ENCODE measurements at regions not wholly inside any gene's neighbourhood (a gene's known extent, or its start where the extent isn't known, plus 50 kb on each side); places are given as distances from the start of the nearest gene placed in this dataset.

DNA sequence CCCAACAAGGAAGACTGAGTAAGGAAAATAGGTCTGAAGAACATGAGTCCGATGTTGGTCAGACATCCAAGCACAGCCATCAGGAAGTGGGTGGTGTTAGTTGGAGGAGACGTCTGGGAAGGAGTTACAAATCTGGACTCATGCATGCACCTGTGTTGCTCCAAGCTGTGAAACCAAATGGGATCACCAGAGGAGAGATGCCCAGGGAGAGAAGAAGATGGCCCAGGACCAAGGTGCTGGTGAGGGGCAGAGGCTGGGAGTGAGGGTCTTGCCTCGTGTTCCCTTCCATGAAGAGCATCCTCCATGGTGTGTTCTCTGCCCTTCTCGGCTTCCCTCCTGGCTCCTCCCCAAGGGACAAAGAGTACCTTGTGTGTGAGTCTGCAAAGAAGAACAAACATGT lies 405.6 kb downstream of the NPHP4 start:
- DNase-seq, result no peak
- Mint-ChIP-seq H3K27ac (no peak overlapping the region), H3K9me3 (peaks cover 9% of the 10 kb centered on the region), H3K4me3 (no peak overlapping the region), H3K4me1 (no peaks in the 10 kb centered on the region), H3K36me3 (ENCODE audit: low read depth) (no peaks in the 10 kb centered on the region), H3K27me3 (peaks cover 2% of the 10 kb centered on the region)
- ChIA-PET POLR2A (no interaction called here), CTCF (no interaction called here)

DNA sequence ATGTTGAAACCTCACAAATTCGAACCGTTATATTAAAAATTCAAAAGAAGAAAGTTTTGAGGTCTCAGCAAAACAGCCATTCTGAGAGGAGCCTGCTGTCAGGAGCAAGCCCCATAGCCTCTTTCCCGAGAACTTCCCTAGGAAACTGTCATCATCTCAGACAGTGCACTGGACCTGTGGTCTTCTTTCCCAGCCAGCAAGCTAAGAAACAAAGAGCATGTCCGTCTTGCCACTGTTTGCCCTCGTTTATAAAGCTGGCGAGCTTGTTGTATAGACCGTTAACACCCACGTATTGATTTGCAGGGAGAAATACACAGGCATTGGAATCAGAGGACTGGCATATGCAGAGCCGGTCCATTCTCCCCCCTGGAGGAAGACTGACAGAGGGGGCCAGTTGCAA lies 407.0 kb downstream of the NPHP4 start:
- ChIA-PET POLR2A (no interaction called here), CTCF (no interaction called here)
- Mint-ChIP-seq H3K27me3 (peaks cover 2% of the 10 kb centered on the region), H3K4me3 (no peak overlapping the region), H3K27ac (no peak overlapping the region), H3K4me1 (no peaks in the 10 kb centered on the region), H3K9me3 (peaks cover 2% of the 10 kb centered on the region), H3K36me3 (ENCODE audit: low read depth) (no peaks in the 10 kb centered on the region)
- DNase-seq, result no peak

- CTCF ChIA-PET, result no interaction called here
Measured at GRCh38 chr1:5580926-5581325, 411.3 kb downstream of the NPHP4 start.

GRCh38 chr1:5579966-5580365 lies 412.3 kb downstream of the NPHP4 start:
- DNase-seq, result no peak
- POLR2A ChIA-PET, result no interaction called here
- H3K4me1 Mint-ChIP-seq, result no peaks in the 10 kb centered on the region
- H3K27me3 Mint-ChIP-seq, result no peaks in the 10 kb centered on the region
- no peaks in the 10 kb centered on the region for H3K36me3 Mint-ChIP-seq (ENCODE audit: low read depth)
- H3K4me3 Mint-ChIP-seq, result no peak overlapping the region
- no peaks in the 10 kb centered on the region for H3K9me3 Mint-ChIP-seq
- H3K27ac Mint-ChIP-seq, result no peak overlapping the region
- CTCF ChIA-PET, result no interaction called here

More at GRCh38 chr1:5580926-5581325, 411.3 kb downstream of the NPHP4 start:
- Mint-ChIP-seq H3K36me3 (ENCODE audit: low read depth) (no peaks in the 10 kb centered on the region), H3K27me3 (no peaks in the 10 kb centered on the region), H3K9me3 (no peaks in the 10 kb centered on the region), H3K4me3 (no peak overlapping the region), H3K4me1 (no peaks in the 10 kb centered on the region), H3K27ac (no peak overlapping the region)
- POLR2A ChIA-PET, result no interaction called here
- DNase-seq, result no peak

DNA sequence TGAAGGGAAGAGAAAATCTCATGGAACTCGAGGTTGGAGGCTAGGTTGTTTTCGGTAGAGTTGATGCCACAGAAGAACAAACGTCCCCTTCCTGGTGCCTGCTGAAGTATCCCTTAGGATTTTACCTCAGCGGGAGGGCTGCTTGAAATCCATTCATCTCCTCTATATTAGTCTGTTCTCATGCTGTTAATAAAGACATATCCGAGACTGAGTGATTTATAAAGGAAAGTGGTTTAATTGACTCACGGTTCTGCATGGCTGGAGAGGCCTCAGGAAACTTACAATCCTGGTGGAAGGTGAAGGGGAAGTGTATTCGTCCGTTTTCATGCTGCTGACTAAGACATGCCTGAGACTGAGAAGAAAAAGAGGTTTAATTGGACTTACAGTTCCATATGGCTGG lies 413.5 kb downstream of the NPHP4 start:
- H3K36me3 Mint-ChIP-seq (ENCODE audit: low read depth), result no peaks in the 10 kb centered on the region
- CTCF ChIA-PET, result no interaction called here
- H3K4me3 Mint-ChIP-seq, result no peak overlapping the region
- DNase-seq, result no peak
- H3K4me1 Mint-ChIP-seq, result no peaks in the 10 kb centered on the region
- H3K27ac Mint-ChIP-seq, result no peak overlapping the region
- POLR2A ChIA-PET, result no interaction called here
- H3K9me3 Mint-ChIP-seq, result no peaks in the 10 kb centered on the region
- H3K27me3 Mint-ChIP-seq, result no peaks in the 10 kb centered on the region

GRCh38 chr1:5577255-5578040 lies 414.8 kb downstream of the NPHP4 start:
- H3K9me3 Mint-ChIP-seq, result no peaks in the 10 kb centered on the region
- no peaks in the 10 kb centered on the region for H3K36me3 Mint-ChIP-seq (ENCODE audit: low read depth)
- H3K27ac Mint-ChIP-seq, result no peak overlapping the region
- H3K27me3 Mint-ChIP-seq, result no peaks in the 10 kb centered on the region
- DNase-seq, result no peak
- H3K4me1 Mint-ChIP-seq, result no peaks in the 10 kb centered on the region
- ChIA-PET CTCF (no interaction called here), POLR2A (no interaction called here)
- H3K4me3 Mint-ChIP-seq, result no peak overlapping the region

GRCh38 chr1:5576673-5577065 lies 415.6 kb downstream of the NPHP4 start:
- Mint-ChIP-seq H3K27ac (no peak overlapping the region), H3K4me3 (no peak overlapping the region), H3K4me1 (no peaks in the 10 kb centered on the region), H3K27me3 (no peaks in the 10 kb centered on the region), H3K36me3 (ENCODE audit: low read depth) (no peaks in the 10 kb centered on the region), H3K9me3 (no peaks in the 10 kb centered on the region)
- ChIA-PET POLR2A (no interaction called here), CTCF (no interaction called here)
- no peak for DNase-seq

- Mint-ChIP-seq H3K9me3 (no peaks in the 10 kb centered on the region), H3K4me3 (no peak overlapping the region), H3K4me1 (no peaks in the 10 kb centered on the region), H3K36me3 (ENCODE audit: low read depth) (no peaks in the 10 kb centered on the region), H3K27ac (no peak overlapping the region), H3K27me3 (no peaks in the 10 kb centered on the region)
- no peak for DNase-seq
- POLR2A ChIA-PET, result no interaction called here
- CTCF ChIA-PET, result no interaction called here
Measured at GRCh38 chr1:5576011-5576672, 416.1 kb downstream of the NPHP4 start.

DNA sequence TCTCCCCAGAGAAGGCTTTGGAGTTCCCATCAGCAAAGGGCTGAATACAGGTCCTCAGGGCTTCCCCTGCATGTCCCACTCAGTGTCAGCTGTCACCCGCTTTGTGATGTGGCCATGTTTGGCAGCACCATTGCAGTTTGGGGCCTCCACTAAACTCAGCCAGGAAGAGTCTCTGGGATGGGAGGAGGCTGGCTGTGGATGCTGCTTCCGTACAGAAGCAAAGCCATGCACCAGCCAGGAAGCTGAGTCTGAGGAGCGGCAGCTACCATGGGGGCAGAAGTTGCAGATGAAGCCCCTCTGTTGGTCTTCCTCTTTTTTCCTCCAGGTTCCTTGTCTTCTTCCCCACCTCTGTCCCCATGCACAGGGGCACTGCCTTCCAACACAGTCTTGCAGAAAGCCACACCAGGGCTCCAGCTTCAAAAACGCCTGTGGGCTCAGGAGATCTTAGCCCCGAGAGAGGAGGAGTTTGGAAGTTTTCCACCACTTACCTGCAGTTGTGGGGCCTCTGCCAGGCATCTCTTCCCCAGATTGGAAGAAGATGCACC lies 416.8 kb downstream of the NPHP4 start:
- H3K4me1 Mint-ChIP-seq, result no peaks in the 10 kb centered on the region
- H3K9me3 Mint-ChIP-seq, result peaks cover 2% of the 10 kb centered on the region
- CTCF ChIA-PET, result no interaction called here
- POLR2A ChIA-PET, result no interaction called here
- H3K4me3 Mint-ChIP-seq, result no peak overlapping the region
- H3K27me3 Mint-ChIP-seq, result peaks cover 1% of the 10 kb centered on the region
- no peaks in the 10 kb centered on the region for H3K36me3 Mint-ChIP-seq (ENCODE audit: low read depth)
- DNase-seq, result no peak
- H3K27ac Mint-ChIP-seq, result no peak overlapping the region

GRCh38 chr1:5574641-5575040 lies 417.6 kb downstream of the NPHP4 start:
- ChIA-PET CTCF (no interaction called here), POLR2A (no interaction called here)
- Mint-ChIP-seq H3K9me3 (peaks cover 2% of the 10 kb centered on the region), H3K4me1 (no peaks in the 10 kb centered on the region), H3K27me3 (peaks cover 1% of the 10 kb centered on the region), H3K36me3 (ENCODE audit: low read depth) (no peaks in the 10 kb centered on the region), H3K4me3 (no peak overlapping the region), H3K27ac (no peak overlapping the region)
- DNase-seq, result no peak

DNA sequence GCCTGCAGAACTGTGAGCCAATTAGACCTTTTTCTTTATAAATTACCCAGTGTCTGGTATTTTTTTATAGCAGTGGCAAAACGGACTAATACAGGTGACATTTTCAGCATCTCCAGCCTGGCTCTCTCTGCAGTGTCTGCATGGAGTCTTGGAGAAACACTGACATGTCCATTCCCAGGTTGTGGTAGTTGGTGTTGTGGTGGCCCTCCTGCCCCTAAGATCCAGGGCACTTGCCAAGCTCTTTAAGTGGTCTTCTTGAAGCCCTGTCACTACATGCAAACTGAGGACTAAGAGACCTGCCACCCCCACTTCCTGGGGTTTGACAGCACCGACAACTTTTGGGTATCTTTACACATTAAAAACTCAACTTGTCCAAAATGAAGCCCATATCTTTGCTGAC lies 419.4 kb downstream of the NPHP4 start:
- POLR2A ChIA-PET, result no interaction called here
- H3K36me3 Mint-ChIP-seq (ENCODE audit: low read depth), result no peaks in the 10 kb centered on the region
- H3K27me3 Mint-ChIP-seq, result peaks cover 1% of the 10 kb centered on the region
- H3K4me1 Mint-ChIP-seq, result no peaks in the 10 kb centered on the region
- DNase-seq, result no peak
- CTCF ChIA-PET, result no interaction called here
- peaks cover 2% of the 10 kb centered on the region for H3K9me3 Mint-ChIP-seq
- no peak overlapping the region for H3K4me3 Mint-ChIP-seq
- no peak overlapping the region for H3K27ac Mint-ChIP-seq

GRCh38 chr1:5571861-5572401 lies 420.3 kb downstream of the NPHP4 start:
- Mint-ChIP-seq H3K9me3 (peaks cover 2% of the 10 kb centered on the region), H3K27me3 (peaks cover 1% of the 10 kb centered on the region), H3K27ac (no peak overlapping the region), H3K4me3 (no peak overlapping the region), H3K4me1 (no peaks in the 10 kb centered on the region), H3K36me3 (ENCODE audit: low read depth) (no peaks in the 10 kb centered on the region)
- no peak for DNase-seq
- ChIA-PET POLR2A (no interaction called here), CTCF (no interaction called here)

- POLR2A ChIA-PET, result no interaction called here
- CTCF ChIA-PET, result no interaction called here
- Mint-ChIP-seq H3K27ac (no peak overlapping the region), H3K27me3 (peaks cover 1% of the 10 kb centered on the region), H3K4me3 (no peak overlapping the region), H3K9me3 (peaks cover 2% of the 10 kb centered on the region), H3K36me3 (ENCODE audit: low read depth) (no peaks in the 10 kb centered on the region), H3K4me1 (no peaks in the 10 kb centered on the region)
- no peak for DNase-seq
Measured at GRCh38 chr1:5571438-5571837, 420.8 kb downstream of the NPHP4 start.

- Mint-ChIP-seq H3K27ac (no peak overlapping the region), H3K4me3 (no peak overlapping the region), H3K27me3 (peaks cover 1% of the 10 kb centered on the region), H3K4me1 (no peaks in the 10 kb centered on the region), H3K9me3 (peaks cover 2% of the 10 kb centered on the region), H3K36me3 (ENCODE audit: low read depth) (no peaks in the 10 kb centered on the region)
- ChIA-PET CTCF (no interaction called here), POLR2A (no interaction called here)
- DNase-seq, result no peak
Measured at GRCh38 chr1:5570931-5571330, 421.3 kb downstream of the NPHP4 start.
